ENCODE measurements at regions not wholly inside any gene's neighbourhood (a gene's known extent, or its start where the extent isn't known, plus 50 kb on each side); places are given as distances from the start of the nearest gene placed in this dataset.
"Not testable (repeated sequence)": the region's sequence is repeated elsewhere in the genome, so short reads cannot be mapped to it uniquely, and the experiment has no call there.

- no peak for DNase-seq
Observed at GRCh38 chr4:3867403-3868100, 101.4 kb downstream of the ADRA2C start.

- no peak for DNase-seq
Observed at GRCh38 chr4:3868211-3869173, 102.3 kb downstream of the ADRA2C start.

- no peak for DNase-seq
Observed at GRCh38 chr4:3869174-3869572, 103.0 kb downstream of the ADRA2C start.

DNA sequence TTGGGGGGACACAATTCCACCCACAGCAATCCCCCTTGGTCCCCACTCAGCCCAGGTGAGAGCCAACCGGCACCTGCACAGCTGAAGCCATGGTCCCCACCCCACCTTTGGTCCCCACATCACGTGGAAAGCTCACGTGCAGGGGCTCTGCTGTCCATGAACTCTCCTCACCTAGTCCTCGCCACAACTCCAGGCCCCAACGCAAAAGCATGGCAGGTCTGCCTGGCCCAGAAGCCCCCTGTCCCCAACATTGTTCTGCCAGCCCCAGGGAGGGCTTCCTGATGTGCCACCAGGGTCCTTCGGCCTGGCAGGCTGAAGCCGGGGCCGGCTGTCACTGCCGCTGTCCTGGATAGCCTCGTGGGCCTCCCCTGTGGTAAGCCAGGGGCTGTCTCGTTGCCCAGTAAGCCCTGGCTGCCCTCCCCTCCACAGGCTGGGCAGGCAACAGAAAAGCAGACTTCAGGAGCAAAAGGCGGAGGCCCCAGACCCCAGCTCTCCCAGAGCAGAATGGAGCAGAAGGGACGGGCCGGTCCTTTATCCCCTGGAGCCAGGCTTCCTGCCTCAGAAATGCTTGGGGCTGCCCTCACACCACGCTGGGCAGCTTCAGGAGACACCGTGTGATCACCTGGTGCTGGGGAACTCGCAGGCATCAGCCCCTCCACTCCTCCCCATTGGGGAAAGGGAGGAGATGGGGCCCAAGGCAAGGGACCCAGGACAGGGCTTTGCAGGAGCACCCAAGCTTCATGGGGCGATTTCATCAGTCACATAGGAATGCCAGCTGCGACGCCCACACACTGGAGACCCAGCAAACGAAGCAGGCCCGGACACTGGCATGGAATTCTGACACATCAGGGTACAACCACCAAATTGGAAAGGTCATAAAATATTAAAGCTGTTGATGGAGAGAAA lies 103.7 kb downstream of the ADRA2C start:
- no peak for DNase-seq

GRCh38 chr4:3870567-3870962 lies 104.4 kb downstream of the ADRA2C start:
- no peak for DNase-seq

GRCh38 chr4:3871181-3871852 lies 105.1 kb downstream of the ADRA2C start:
- DNase-seq: no peak

DNA sequence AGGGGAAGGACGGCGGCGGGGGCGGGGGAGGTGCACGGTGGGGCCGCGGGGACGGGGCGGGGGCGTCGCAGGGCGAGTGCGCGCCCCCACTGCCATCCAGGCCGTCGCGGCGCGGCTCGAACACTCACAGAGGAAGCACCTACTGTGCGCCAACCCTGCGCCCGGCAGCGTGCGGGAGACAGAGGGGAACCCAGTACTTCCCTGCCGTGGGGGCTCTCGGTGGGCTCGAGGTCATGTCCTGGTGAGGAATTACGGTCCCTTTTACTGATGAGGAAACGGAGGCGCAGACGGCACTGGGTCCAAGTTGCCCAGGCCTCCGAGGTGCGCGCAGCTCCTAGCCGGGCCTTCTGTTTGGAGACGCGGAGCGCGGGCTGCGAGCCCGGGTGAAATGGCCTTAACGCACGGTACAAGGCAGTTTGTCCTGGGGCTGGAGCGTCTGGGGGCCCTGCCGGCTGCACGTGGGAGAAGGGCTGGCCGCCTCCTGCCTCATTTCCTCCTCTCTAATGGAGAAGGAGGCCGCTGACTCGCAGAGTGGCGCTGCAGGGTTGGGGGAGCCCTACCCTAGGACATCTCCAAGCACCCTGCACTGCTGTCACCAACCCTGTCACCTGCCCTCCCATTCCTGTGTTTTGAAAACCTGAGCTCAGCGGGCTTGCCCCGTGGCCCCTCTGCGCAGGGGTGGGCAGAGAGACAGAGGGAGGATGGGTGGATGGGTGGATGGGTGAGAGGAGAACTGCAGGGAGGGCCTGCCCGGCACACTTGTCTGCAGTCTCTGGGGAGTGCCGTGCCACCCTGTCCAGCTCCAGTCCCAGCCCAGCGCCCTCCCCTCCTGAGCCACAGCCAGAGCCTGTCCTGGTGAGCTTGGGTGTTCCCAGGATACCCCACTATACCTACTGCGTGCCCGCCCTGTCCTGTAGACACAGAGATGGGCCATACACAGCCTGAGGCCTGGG lies 106.0 kb downstream of the ADRA2C start:
- DNase-seq: no peak

DNA sequence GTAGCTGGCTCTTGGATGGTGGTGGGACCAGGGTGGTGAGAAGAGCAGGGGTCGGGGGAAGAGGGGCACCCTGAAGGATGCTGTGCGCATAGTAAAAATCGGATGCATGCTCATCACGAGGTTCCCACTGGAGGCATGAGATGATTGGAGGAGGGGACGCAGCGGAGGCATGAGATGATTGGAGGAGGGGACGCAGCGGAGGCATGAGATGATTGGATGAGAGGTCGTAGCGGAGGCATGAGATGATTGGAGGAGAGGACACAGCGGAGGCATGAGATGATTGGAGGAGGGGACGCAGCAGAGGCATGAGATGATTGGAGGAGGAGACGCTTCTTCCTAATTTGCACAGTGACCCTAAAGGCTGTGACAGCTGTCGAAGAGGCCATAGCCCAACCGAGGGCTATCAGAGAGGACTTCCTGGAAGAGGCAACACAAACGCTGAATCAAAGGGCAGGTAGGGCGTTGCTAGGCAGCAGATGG lies 106.7 kb downstream of the ADRA2C start:
- DNase-seq: no peak

- DNase-seq: no peak
Observed at GRCh38 chr4:3873408-3874027, 107.3 kb downstream of the ADRA2C start.

- DNase-seq: no peak
Observed at GRCh38 chr4:3874028-3874415, 107.8 kb downstream of the ADRA2C start.

GRCh38 chr4:3874525-3875110 lies 108.4 kb downstream of the ADRA2C start:
- no peak for DNase-seq

- no peak for DNase-seq
Observed at GRCh38 chr4:3875466-3875865, 109.3 kb downstream of the ADRA2C start.

DNA sequence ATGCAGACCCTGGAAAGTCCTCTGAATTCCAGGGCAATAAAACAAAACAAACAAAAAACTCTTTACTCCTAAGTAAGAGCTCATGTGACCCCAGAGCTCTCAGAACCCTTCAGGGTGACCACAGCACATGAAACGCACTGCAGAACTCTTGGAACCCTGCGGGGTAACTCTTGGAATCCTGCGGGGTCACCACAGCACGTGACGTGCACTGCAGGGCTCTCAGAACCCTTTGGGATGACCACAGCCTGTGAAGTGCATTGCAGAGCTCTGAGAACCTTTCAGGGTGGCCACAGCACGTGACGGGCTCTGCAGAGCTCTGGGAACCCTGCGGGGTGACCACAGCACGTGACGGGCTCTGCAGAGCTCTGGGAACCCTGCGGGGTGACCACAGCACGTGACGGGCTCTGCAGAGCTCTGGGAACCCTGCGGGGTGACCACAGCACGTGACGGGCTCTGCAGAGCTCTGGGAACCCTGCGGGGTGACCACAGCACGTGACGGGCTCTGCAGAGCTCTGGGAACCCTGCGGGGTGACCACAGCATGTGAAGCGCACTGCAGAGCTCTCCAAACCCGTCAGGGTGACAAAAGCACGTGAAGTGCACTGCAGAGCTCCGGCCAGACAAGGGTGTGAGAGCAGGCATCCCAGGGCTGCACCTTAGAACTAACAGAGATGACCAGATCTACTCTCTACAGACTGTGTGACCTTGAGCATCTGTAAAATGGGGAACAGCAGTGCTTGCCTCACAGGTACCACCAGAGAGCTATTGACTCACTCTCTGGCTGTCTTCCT lies 110.1 kb downstream of the ADRA2C start:
- DNase-seq: not testable (repeated sequence)

- DNase-seq: no peak
Observed at GRCh38 chr4:3877236-3877635, 111.1 kb downstream of the ADRA2C start.

- DNase-seq: no peak
Observed at GRCh38 chr4:3877868-3878267, 111.7 kb downstream of the ADRA2C start.

GRCh38 chr4:3878678-3879077 lies 112.5 kb downstream of the ADRA2C start:
- no peak for DNase-seq

- DNase-seq: no peak
Observed at GRCh38 chr4:3879681-3880614, 113.8 kb downstream of the ADRA2C start.

- no peak for DNase-seq
Observed at GRCh38 chr4:3880615-3881120, 114.5 kb downstream of the ADRA2C start.

All from GF-D8 (cell line).